ENCODE measurements at regions not wholly inside any gene's neighbourhood (a gene's known extent, or its start where the extent isn't known, plus 50 kb on each side); places are given as distances from the start of the nearest gene placed in this dataset.

DNA sequence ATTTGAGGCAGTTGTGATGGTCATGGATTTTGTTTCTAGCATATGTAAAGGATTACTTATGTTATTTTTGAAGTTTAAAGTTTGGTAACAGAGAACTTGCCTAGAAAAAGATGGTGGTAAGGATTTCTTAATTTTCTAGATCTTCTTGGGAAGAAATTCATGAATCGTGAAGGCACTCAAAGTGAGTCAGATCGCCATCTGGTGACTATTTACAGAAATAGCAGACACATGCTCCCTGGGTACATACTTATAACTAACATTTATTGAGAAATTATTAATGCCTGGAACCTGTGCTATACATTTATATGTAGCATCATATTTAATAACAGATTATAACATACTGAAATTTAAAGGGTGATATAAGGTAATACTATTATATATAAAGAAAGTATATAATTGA, 299.7 kb downstream of the IZUMO3 start:
- TF ChIP-seq, protein P1, sequence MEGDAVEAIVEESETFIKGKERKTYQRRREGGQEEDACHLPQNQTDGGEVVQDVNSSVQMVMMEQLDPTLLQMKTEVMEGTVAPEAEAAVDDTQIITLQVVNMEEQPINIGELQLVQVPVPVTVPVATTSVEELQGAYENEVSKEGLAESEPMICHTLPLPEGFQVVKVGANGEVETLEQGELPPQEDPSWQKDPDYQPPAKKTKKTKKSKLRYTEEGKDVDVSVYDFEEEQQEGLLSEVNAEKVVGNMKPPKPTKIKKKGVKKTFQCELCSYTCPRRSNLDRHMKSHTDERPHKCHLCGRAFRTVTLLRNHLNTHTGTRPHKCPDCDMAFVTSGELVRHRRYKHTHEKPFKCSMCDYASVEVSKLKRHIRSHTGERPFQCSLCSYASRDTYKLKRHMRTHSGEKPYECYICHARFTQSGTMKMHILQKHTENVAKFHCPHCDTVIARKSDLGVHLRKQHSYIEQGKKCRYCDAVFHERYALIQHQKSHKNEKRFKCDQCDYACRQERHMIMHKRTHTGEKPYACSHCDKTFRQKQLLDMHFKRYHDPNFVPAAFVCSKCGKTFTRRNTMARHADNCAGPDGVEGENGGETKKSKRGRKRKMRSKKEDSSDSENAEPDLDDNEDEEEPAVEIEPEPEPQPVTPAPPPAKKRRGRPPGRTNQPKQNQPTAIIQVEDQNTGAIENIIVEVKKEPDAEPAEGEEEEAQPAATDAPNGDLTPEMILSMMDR (IDR thresholded peaks at IDR 0.05; ENCODE audit: insufficient read depth, low read length) = no peak
- TF ChIP-seq POLR2AphosphoS5 (IDR thresholded peaks at IDR 0.05; ENCODE audit: low read depth) (no peak), SPI1 (IDR thresholded peaks at IDR 0.05; ENCODE audit: borderline replicate concordance, low read depth) (no peak), GABPA (IDR thresholded peaks at IDR 0.05; ENCODE audit: low read depth) (no peak)

All from HL-60 (cell line).